ENCODE measurements at regions not wholly inside any gene's neighbourhood (a gene's known extent, or its start where the extent isn't known, plus 50 kb on each side); places are given as distances from the start of the nearest gene placed in this dataset.

DNA sequence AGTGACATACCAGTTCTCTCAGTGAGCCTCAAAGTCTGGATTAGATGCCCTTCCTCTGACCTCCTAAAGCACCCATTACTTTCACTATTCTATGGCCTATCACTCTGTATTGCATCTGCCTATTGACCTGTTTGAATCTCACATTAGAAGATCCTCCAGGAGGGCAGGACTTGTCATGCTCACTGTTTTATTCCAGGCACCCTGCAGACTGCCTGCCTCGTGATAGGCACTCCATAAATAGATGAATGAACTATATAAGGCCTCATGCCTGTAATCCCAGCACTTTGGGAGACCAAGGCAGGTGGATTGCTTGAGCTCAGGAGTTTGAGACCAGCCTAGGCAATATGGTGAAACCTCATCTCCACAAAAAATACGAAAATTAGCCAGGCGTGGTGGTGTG, 160.1 kb upstream of the CADM1 start:
- no peak for DNase-seq (ENCODE audit: extremely low read depth, low read depth)
- TF ChIP-seq, protein P1, sequence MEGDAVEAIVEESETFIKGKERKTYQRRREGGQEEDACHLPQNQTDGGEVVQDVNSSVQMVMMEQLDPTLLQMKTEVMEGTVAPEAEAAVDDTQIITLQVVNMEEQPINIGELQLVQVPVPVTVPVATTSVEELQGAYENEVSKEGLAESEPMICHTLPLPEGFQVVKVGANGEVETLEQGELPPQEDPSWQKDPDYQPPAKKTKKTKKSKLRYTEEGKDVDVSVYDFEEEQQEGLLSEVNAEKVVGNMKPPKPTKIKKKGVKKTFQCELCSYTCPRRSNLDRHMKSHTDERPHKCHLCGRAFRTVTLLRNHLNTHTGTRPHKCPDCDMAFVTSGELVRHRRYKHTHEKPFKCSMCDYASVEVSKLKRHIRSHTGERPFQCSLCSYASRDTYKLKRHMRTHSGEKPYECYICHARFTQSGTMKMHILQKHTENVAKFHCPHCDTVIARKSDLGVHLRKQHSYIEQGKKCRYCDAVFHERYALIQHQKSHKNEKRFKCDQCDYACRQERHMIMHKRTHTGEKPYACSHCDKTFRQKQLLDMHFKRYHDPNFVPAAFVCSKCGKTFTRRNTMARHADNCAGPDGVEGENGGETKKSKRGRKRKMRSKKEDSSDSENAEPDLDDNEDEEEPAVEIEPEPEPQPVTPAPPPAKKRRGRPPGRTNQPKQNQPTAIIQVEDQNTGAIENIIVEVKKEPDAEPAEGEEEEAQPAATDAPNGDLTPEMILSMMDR (IDR thresholded peaks at IDR 0.05; ENCODE audit: low read depth, low read length, missing control alignments): no peak
- no peak overlapping the region for H3K4me3 ChIP-seq (replicated peaks; ENCODE audit: low read depth, low read length)

DNA sequence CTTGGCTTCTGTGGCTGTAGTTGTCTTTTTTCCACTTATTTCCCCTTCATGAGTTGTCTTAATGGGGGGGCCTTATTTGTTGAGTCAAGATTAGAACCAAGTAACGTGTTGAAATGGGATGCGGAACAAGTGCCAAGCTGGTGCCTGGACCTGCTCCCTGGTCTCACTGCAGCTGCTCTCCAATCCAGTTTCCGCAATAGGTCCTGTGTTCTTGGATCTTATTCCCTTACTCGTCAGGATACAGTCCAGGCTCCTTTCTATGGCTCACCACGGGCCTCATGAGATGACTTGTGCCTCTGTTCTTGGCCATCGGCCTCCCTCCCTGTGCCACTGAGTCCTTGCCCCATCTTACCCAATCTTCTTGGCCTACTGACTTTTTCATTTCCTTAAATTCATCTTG, 159.6 kb upstream of the CADM1 start:
- DNase-seq (ENCODE audit: extremely low read depth, low read depth): no peak
- TF ChIP-seq, protein P1 (IDR thresholded peaks at IDR 0.05; ENCODE audit: low read depth, low read length, missing control alignments): no peak
- no peak overlapping the region for H3K4me3 ChIP-seq (replicated peaks; ENCODE audit: low read depth, low read length)

DNA sequence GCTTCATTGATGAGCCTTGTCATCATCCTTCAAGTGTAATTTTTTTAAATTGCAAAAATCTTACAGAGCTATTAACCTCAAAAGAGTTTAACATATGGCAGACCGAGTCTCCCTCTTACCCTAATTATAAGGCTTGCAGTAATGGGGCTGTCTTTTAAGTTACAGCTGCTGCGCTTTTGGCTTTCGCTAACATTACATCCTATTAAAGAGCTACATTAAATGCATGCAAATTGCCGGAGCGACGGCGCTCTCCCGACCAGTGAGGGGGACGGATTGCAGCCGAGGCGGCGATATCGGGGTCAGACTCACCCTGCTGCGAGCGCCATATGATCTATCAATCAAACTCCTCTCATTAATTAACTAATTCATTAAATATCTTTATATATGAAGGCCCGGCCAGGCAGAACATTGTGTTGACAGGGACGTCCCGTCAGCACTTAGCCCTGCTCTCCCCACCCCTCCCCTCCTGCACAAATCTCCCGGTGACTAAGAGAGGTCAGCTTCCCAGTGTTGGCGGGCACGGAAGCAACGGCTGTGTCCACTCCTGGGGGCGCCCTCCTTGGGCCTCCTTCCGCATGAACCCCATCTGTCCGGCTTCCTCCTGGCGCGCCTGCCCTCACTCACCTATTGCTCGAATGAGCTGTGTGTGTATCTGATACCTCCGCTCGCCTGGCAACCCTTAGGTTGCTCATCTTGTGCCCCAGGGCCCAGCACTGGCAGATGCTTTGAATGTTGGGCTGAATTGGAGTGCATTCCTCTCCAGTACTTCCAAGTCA, 156.0 kb upstream of the CADM1 start:
- TF ChIP-seq, protein P1 (IDR thresholded peaks at IDR 0.05; ENCODE audit: low read depth, low read length, missing control alignments): no peak
- DNase-seq (ENCODE audit: extremely low read depth, low read depth): no peak
- peak overlapping the region; percentile 32; the same call in 1 of the 2 replicates for H3K4me3 ChIP-seq (replicated peaks; ENCODE audit: low read depth, low read length)

DNA sequence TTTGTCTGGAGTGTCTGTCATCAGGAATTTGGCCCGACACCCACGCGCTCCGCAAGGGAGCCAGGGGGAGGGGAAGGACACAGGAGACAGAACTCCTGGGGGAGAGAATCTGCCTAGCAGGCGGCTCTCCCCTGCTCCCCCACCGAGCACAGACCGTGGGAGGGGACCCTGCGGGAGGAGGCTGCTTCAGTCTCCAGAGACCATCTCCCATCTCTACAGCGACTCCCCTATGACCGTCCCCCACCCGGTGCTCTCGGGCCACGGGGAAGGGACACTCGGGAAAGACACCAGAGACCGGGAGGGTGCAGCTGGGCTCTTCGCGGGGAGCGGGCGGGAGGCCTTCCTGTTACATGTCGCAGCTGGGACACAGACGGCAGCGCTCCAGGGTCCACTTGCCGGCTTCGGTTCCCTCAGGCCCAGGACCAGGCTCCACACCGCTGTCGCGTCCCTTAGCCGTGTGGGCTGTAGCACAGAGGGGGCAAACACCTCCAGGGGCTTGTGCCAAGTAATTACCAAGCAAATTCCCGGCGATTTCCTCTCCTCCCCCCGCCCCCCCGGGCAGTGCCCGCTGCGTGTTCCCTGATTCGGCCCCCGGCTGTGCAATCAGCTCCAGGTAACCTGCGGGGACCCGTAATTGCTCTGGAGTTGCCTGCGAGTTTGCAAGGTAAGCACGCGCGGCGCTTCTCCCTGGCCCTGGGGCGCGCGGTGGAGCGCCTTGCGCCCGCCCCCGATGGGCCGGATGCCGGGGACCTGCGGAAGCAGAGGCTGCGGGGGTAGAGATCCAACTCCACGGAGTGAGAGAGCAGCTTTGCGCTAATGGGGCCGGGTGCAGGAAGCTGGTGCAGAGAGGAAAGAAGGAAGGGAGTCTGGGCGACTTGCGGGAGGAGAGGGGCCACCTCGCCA, 155.1 kb upstream of the CADM1 start:
- H3K4me3 ChIP-seq (replicated peaks; ENCODE audit: low read depth, low read length): peak overlapping the region; percentile 32
- no peak for DNase-seq (ENCODE audit: extremely low read depth, low read depth)
- TF ChIP-seq, protein P1 (IDR thresholded peaks at IDR 0.05; ENCODE audit: low read depth, low read length, missing control alignments): no peak

DNA sequence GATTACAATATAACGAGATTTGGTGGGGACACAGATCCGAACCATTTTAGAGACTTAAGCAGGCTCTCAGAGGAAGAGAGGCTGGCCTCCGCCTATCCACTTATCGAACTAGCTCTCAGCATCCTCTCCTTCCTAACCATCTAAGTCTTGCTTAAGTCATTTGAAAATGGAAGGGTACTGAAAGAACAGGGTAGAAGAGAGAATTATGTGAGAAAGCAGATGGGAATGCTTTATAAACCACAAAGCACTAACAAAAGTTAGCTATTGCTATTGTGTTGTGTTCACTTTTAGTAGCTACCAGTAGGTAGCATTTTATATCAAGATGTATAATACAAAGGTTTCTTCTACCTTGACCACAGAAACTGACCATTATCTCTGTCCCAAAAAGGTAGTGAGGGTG, 153.4 kb upstream of the CADM1 start:
- TF ChIP-seq, protein P1 (IDR thresholded peaks at IDR 0.05; ENCODE audit: low read depth, low read length, missing control alignments): no peak
- DNase-seq (ENCODE audit: extremely low read depth, low read depth): no peak
- H3K4me3 ChIP-seq (replicated peaks; ENCODE audit: low read depth, low read length): no peak overlapping the region

DNA sequence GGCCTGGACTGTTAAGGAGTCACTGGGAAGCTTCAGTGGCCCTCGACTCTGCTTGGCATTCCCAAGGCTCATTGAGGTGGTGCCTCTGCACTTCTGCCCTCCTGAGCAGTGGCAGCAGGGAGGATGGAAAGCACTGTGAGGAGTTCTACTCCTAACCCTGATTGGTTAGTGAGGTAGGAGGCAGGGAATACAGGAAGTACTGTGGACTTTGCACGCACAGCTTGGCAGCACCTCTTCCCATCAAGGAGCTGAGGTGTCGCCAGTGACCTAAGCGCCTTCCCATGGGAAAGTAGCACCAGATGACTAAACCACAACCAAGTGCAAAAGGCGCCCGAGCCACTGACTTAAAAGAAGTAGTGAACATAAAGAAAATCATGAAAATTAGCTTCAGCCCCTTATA, 152.5 kb upstream of the CADM1 start:
- TF ChIP-seq, protein P1 (IDR thresholded peaks at IDR 0.05; ENCODE audit: low read depth, low read length, missing control alignments): no peak
- DNase-seq (ENCODE audit: extremely low read depth, low read depth): no peak
- H3K4me3 ChIP-seq (replicated peaks; ENCODE audit: low read depth, low read length): no peak overlapping the region
